ENCODE measurements at regions not wholly inside any gene's neighbourhood (a gene's known extent, or its start where the extent isn't known, plus 50 kb on each side); places are given as distances from the start of the nearest gene placed in this dataset.
"Not testable (repeated sequence)": the region's sequence is repeated elsewhere in the genome, so short reads cannot be mapped to it uniquely, and the experiment has no call there.

DNA sequence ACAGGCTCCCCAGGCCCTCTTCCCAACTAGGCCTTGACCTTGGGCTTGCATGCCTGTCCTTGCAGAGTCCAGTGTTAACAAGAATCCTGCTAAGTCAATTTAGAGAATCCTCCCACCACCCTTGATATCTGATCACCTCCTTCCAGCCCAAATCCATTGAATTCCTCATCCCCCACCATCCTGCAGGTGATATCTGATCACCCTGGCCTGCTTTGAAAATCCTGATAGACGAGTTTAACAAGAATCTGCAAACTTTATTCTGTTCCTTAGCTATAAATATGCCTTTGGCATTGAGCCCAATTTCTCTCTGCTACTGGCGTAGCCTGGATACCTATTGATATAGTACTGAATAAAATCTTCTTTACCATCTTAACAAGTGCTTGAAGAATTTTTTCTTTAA lies 125.5 kb downstream of the DIRAS2 start:
- Mint-ChIP-seq H3K36me3 (ENCODE audit: unreplicated experiment) (no peaks in the 10 kb centered on the region), H3K4me1 (ENCODE audit: low read depth, unreplicated experiment) (no peaks in the 10 kb centered on the region), H3K4me3 (ENCODE audit: unreplicated experiment) (no peak overlapping the region), H3K27me3 (ENCODE audit: unreplicated experiment) (no peaks in the 10 kb centered on the region), H3K27ac (ENCODE audit: unreplicated experiment) (no peak overlapping the region), H3K9me3 (ENCODE audit: unreplicated experiment) (no peaks in the 10 kb centered on the region)
- TF ChIP-seq, protein P1, sequence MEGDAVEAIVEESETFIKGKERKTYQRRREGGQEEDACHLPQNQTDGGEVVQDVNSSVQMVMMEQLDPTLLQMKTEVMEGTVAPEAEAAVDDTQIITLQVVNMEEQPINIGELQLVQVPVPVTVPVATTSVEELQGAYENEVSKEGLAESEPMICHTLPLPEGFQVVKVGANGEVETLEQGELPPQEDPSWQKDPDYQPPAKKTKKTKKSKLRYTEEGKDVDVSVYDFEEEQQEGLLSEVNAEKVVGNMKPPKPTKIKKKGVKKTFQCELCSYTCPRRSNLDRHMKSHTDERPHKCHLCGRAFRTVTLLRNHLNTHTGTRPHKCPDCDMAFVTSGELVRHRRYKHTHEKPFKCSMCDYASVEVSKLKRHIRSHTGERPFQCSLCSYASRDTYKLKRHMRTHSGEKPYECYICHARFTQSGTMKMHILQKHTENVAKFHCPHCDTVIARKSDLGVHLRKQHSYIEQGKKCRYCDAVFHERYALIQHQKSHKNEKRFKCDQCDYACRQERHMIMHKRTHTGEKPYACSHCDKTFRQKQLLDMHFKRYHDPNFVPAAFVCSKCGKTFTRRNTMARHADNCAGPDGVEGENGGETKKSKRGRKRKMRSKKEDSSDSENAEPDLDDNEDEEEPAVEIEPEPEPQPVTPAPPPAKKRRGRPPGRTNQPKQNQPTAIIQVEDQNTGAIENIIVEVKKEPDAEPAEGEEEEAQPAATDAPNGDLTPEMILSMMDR (IDR thresholded peaks at IDR 0.05; ENCODE audit: partially characterized antibody, unreplicated experiment), result no peak
- DNase-seq, result no peak

DNA sequence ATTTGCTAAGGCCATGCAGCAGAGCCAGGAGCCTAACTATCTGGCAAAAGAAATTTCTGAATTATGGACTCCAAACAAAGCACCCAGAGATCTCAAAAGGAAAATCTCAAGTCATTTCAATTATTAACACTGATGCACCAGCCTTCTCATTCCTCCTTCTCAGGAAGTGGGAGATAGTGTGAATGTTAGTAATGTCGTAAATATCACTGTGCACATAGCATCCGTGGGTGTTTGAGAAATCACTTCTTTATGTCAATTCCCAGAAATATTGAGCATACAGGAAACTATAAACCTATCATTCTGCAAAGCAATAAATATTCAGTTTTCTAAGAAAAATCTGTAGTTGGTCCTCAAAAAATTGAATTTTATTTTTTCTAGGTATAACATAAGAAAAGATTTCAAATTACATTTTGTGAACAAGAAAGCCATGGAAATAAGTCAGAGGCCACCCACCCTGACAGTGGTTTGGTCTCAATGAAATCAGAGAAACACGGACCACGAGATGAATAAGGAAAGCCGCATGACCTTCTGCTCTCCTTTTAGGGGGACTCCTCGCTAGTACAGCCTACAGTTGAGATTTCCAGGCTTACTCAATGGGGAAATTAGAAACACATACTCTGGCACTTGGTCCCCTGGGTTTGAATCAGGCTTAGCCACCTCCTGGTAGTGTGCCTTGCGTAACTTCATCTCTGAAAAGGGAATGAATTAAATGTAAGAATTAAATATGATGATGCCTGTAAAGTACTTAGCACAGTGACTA lies 120.6 kb downstream of the DIRAS2 start:
- Mint-ChIP-seq H3K9me3 (ENCODE audit: unreplicated experiment) (no peaks in the 10 kb centered on the region), H3K36me3 (ENCODE audit: unreplicated experiment) (no peaks in the 10 kb centered on the region), H3K4me1 (ENCODE audit: low read depth, unreplicated experiment) (no peaks in the 10 kb centered on the region), H3K27ac (ENCODE audit: unreplicated experiment) (no peak overlapping the region), H3K27me3 (ENCODE audit: unreplicated experiment) (no peaks in the 10 kb centered on the region), H3K4me3 (ENCODE audit: unreplicated experiment) (no peak overlapping the region)
- no peak for DNase-seq
- TF ChIP-seq, protein P1 (IDR thresholded peaks at IDR 0.05; ENCODE audit: partially characterized antibody, unreplicated experiment), result no peak

DNA sequence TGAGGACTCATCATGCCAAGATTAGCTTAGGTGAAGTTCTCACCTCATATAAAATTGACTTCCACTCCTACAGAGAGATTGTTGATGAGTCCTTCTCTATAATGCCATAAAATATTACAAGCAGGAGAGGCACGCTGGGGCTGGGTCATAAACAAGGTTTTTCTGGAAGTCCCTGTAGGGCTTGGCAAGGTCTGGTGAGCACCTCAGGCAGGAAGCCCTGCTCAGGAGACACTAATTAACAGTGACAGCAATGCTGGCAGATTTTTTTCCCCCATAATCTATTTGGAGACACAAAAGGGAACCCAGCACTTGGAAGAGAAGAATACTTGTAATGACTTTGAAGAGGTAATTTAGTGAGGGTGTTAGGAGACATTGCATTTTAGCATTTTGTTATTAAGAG lies 118.7 kb downstream of the DIRAS2 start:
- Mint-ChIP-seq H3K27ac (ENCODE audit: unreplicated experiment) (no peak overlapping the region), H3K36me3 (ENCODE audit: unreplicated experiment) (no peaks in the 10 kb centered on the region)
- TF ChIP-seq, protein P1 (IDR thresholded peaks at IDR 0.05; ENCODE audit: partially characterized antibody, unreplicated experiment), result no peak

DNA sequence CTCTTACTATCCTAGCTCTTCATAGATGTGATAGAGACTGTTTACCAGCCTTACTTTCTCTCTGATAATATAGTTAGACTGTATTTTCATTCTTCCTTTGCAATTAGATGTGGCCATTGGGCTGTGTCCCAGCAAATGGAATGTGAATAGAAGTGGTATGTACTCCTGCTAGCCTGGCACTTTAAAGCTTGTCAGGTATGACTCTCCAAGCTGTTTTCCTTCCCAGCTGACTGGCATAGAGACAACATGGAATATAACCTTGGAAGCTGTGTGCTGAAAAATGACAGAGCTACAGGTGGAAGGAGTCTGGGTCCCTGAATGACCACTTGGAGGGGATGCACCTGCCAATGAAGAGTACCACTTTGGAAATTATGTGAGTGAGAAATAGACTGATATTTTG lies 116.2 kb downstream of the DIRAS2 start:
- Mint-ChIP-seq H3K9me3 (ENCODE audit: unreplicated experiment) (no peaks in the 10 kb centered on the region), H3K4me1 (ENCODE audit: low read depth, unreplicated experiment) (no peaks in the 10 kb centered on the region), H3K27me3 (ENCODE audit: unreplicated experiment) (no peaks in the 10 kb centered on the region), H3K36me3 (ENCODE audit: unreplicated experiment) (no peaks in the 10 kb centered on the region), H3K4me3 (ENCODE audit: unreplicated experiment) (no peak overlapping the region), H3K27ac (ENCODE audit: unreplicated experiment) (no peak overlapping the region)
- TF ChIP-seq, protein P1 (IDR thresholded peaks at IDR 0.05; ENCODE audit: partially characterized antibody, unreplicated experiment), result no peak
- no peak for DNase-seq

More for the DNA sequence above, 118.7 kb downstream of the DIRAS2 start:
- H3K4me1 Mint-ChIP-seq (ENCODE audit: low read depth, unreplicated experiment), result no peaks in the 10 kb centered on the region
- no peak overlapping the region for H3K4me3 Mint-ChIP-seq (ENCODE audit: unreplicated experiment)
- H3K9me3 Mint-ChIP-seq (ENCODE audit: unreplicated experiment), result no peaks in the 10 kb centered on the region
- H3K27me3 Mint-ChIP-seq (ENCODE audit: unreplicated experiment), result no peaks in the 10 kb centered on the region
- DNase-seq, result no peak

DNA sequence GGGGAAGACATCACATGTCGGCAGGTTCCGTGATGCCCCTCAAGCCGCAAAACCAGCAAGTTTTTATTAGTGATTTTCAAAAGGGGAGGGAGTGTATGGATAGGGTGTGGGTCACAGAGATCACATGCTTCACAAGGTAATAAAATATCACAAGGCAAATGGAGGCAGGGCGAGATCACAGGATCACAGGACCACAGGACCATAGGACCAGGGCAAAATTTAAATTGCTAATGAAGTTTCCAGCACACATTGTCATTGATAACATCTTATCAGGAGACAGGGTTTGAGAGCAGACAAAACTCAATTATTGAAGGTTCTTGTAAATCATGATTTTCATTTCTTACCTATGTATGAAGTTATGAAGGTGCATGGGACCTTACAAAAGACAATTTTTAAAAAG lies 106.5 kb downstream of the DIRAS2 start:
- H3K27ac Mint-ChIP-seq (ENCODE audit: unreplicated experiment); H3K4me3 Mint-ChIP-seq (ENCODE audit: unreplicated experiment); DNase-seq; H3K9me3 Mint-ChIP-seq (ENCODE audit: unreplicated experiment); H3K27me3 Mint-ChIP-seq (ENCODE audit: unreplicated experiment); H3K36me3 Mint-ChIP-seq (ENCODE audit: unreplicated experiment); H3K4me1 Mint-ChIP-seq (ENCODE audit: low read depth, unreplicated experiment): not testable (repeated sequence)

All from glutamatergic neuron (in vitro differentiated cells).